Right atrium auricular region (tissue), 2 donors: ENCODE measurements at regions not wholly inside any gene's neighbourhood (a gene's known extent, or its start where the extent isn't known, plus 50 kb on each side); places are given as distances from the start of the nearest gene placed in this dataset.
"Not testable (repeated sequence)": the region's sequence is repeated elsewhere in the genome, so short reads cannot be mapped to it uniquely, and the experiment has no call there.

Experiments
- DNase-seq: peaks from one replicate; pipeline ENCODE4 v3.0.0-alpha.2; 2019; ENCODE audit warnings: low spot score
- H3K27ac ChIP-seq, 2 donors: fragments of 200-600 bp; sonication (generic); 1 replicate in 1 of 2; 2 replicates in 1 of 2; pipeline ENCODE4 v1.5.1; 2016 to 2019
- H3K27me3 ChIP-seq, 2 donors: fragments of 200-600 bp; sonication (generic); one replicate each; pipeline versions ENCODE4 v1.5.1 to v1.6.0; 2017 to 2019
- H3K36me3 ChIP-seq: fragments of 200-600 bp; sonication (generic); one replicate; pipeline ENCODE4 v1.5.1; 2016
- H3K4me1 ChIP-seq, 2 donors: fragments of 200-600 bp; sonication (generic); one replicate each; pipeline versions ENCODE4 v1.5.1 to v1.6.0; 2017 to 2019
- H3K4me3 ChIP-seq, 2 donors: fragments of 200-600 bp; sonication (generic); 1 replicate in 1 of 2; 2 replicates in 1 of 2; pipeline ENCODE4 v1.5.1; 2017 to 2019; ENCODE audit warnings: mild to moderate bottlenecking in 1 of 2, moderate library complexity in 1 of 2
- H3K9me3 ChIP-seq, 2 donors: fragments of 200-600 bp; sonication (generic); one replicate each; pipeline ENCODE4 v1.5.1; 2019
- TF ChIP-seq, protein P1 (sequence below), 2 donors: fragments of 200-600 bp; sonication (generic); IDR thresholded peaks; one replicate each; pipeline ENCODE4 v1.5.1; 2019; ENCODE audit warnings: antibody characterized with exemption in 2 of 2

DNA sequence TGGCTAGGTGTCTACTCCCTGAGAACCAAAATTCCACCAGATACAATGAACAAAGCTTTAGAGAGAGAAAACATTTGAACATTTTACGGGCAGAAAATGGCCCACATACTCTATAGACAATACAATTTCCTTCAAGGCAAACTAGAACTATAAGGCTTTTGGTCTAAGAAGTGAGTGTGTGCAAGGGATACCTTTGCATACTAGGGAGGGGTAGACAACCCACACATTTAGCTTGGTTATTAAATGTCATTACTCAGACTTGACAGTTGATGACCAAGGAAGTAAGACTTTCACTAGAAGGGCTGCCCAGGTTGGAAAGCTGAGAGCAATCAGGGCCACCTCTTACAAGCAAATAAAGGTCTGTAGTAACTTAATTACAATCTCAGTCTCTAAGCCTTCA lies 64.0 kb upstream of the PLEKHM1 start:
- not testable (repeated sequence) for H3K9me3 ChIP-seq, H3K27me3 ChIP-seq, H3K36me3 ChIP-seq, DNase-seq, H3K27ac ChIP-seq, H3K4me3 ChIP-seq, H3K4me1 ChIP-seq

DNA sequence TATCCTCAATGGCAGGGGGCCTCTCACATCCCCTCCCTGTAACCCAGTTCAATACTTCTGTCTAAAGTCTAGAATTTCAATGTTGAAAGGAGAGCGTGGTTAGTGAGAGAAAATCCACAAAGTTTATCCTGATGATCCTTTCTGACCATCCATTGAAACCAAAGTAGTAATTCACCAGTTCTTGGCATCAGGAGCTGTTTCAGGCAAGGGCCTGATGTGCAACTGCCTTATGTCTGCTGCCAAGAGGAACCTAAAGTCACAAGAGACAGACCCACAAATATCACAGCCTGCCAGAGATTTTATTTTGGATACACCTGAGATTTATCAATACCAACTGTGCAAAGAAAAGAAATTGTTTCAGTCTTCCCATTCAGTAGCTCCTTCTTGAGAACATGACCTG lies 68.3 kb upstream of the PLEKHM1 start:
- not testable (repeated sequence) for H3K27me3 ChIP-seq, H3K9me3 ChIP-seq, H3K4me3 ChIP-seq, H3K27ac ChIP-seq, H3K4me1 ChIP-seq, H3K36me3 ChIP-seq, DNase-seq

DNA sequence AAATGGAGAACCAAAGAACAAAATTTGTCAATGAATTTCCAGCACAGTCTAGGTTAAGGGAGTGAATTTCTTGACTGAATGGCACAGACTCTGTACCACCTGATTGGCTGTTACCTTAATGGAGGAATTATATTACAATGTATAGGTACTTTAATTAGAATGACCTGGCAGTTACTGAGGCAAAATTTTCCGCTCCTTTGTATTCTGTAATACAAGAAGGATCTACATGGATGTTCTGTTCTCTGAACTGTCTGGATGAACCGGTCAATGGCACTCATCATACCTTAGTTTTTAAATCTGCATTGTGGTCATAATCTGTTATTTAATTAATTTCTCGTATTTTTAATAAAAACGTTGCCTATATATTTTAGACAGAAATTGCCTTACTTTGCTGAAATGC lies 72.3 kb upstream of the PLEKHM1 start:
- not testable (repeated sequence) for H3K4me3 ChIP-seq, H3K36me3 ChIP-seq, DNase-seq, H3K27me3 ChIP-seq, H3K27ac ChIP-seq, H3K4me1 ChIP-seq, H3K9me3 ChIP-seq

DNA sequence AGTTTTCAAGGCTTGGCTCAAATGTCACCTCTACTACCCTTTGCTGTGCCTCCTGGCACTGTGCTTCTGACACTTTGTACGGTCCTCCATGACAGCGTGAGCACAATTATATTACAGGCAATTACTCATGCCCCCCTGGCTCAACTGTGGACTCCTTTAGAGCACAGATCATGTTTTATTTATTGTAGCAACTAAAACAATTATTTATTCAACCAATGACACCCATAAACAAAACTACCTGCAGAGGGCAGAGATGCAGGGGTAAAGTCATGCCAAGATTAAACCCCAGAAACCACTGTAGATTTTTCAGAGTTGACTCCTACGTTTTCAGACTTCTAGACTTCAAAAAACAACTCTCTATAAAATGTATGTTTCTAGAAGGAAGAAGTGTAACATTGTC lies 72.8 kb upstream of the PLEKHM1 start:
- H3K36me3 ChIP-seq, DNase-seq, H3K9me3 ChIP-seq, H3K4me1 ChIP-seq, H3K4me3 ChIP-seq, H3K27ac ChIP-seq, H3K27me3 ChIP-seq: not testable (repeated sequence)

DNA sequence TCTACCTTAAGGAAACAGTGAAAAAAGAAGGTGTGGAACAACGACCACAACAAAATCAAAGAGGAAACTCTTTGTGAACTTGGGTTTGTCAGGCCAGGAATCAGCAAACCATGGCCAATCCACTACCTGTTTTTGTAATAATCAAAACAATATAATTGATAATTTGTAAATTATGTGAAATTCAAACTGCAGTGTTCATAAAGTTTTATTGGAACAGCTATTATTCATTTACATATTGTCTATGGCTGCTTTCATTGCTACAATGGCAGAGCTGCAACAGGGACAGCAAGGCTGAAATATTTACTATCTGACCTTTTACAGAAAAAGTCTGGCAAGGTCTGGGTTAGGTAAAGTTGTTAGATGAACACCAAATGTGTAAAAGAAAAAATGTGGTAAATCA lies 77.8 kb upstream of the PLEKHM1 start:
- H3K36me3 ChIP-seq, H3K4me1 ChIP-seq, H3K4me3 ChIP-seq, H3K27me3 ChIP-seq, H3K9me3 ChIP-seq, DNase-seq, H3K27ac ChIP-seq: not testable (repeated sequence)

DNA sequence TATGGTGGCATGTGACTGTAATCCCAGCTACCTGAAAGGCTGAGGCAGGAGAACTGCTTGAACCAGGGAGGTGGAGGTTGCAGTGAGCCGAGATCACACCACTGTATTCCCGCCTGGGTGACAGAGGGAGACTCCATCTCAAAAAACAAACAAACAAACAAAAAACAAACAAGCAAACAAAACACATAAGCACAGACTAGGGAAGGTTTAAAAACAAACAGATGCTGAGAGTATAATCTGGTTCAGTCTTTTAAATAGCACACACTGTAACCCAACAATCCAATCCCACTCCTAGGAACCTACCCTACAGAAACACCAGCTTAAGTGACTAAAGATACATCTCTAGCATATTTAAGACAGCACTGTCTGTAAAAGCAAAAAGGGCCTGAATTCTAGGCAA lies 82.8 kb upstream of the PLEKHM1 start:
- H3K27me3 ChIP-seq, H3K36me3 ChIP-seq, H3K4me1 ChIP-seq, H3K27ac ChIP-seq, DNase-seq, H3K9me3 ChIP-seq, H3K4me3 ChIP-seq: not testable (repeated sequence)

DNA sequence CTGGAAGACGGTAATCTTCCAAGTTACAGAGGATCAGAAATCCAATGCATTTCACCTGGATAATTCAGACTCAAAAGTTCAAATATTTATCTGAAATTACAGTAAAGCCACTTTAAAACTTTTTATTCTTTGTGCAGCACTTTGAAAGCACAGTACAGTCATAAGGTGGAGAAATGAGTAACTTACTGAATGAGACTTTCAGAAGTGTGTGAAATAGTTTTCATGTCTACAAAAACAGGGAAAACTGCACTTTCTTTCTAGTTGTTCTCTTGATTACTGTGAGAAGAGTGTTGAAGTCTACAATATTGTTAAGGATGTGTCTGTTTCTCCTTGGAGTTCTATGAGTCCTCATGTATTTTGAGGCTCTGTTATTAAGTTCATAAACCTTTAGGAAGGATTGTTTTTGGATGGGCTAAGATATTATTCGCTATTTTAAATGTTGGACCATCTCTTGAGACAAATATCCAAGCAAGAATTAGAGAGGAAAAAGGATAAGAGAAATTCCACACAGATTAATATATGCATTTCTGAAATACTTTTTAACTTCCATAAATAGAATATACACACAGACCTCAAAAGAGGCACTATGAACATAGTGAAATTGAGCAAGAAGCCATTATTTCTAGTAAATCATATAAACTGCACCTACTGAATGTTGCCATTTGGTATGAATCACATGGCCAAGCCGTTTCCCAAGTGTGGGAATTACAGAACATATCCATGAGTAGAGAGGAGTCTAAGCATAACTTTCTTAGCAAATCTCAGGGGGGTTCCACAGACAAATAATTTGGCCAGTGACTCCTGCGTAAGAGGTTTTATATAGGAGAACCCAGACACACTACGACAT lies 83.6 kb upstream of the PLEKHM1 start:
- no peak for DNase-seq
- Histone ChIP-seq H3K27ac (no peak overlapping the region), H3K9me3 (no peaks in the 10 kb centered on the region), H3K4me1 (no peaks in the 10 kb centered on the region), H3K27me3 (no peaks in the 10 kb centered on the region), H3K4me3 (no peak overlapping the region), H3K36me3 (no peaks in the 10 kb centered on the region)
- TF ChIP-seq, protein P1, sequence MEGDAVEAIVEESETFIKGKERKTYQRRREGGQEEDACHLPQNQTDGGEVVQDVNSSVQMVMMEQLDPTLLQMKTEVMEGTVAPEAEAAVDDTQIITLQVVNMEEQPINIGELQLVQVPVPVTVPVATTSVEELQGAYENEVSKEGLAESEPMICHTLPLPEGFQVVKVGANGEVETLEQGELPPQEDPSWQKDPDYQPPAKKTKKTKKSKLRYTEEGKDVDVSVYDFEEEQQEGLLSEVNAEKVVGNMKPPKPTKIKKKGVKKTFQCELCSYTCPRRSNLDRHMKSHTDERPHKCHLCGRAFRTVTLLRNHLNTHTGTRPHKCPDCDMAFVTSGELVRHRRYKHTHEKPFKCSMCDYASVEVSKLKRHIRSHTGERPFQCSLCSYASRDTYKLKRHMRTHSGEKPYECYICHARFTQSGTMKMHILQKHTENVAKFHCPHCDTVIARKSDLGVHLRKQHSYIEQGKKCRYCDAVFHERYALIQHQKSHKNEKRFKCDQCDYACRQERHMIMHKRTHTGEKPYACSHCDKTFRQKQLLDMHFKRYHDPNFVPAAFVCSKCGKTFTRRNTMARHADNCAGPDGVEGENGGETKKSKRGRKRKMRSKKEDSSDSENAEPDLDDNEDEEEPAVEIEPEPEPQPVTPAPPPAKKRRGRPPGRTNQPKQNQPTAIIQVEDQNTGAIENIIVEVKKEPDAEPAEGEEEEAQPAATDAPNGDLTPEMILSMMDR (IDR thresholded peaks at IDR 0.05) = no peak

DNA sequence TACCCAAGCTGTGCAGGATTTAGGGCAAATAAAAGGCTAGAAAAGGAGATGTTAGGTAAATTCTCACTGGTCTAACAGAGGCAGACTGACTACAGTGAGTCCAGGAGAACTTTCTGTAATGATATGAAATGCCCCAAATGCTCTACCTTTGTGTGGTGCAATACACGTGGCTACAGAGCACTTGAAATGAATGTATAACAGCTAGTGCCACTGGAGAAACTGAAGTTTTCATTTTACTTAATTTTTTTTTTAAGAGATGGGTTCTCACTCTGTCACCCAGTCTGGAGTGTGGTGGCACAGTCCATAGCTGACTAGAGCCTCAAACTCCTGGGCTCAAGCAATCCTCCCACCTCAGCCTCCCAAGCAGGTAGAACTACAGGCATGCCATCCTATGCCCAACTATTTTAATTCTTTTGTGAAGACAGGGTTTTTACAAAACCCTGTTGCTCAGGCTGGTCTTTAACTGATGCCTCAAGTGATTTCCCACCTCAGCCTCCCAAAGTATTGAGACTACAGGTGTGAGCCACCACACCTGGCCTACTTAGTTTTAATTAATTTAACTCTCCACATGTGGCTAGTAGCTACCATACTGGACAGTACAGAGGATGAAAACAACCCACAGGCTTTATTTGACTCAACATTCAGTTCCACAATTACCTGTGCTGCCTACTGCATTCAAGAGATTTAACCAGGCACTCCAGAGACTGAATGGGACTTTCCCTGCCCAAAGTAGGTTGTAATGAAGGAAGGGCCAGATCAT lies 84.8 kb upstream of the PLEKHM1 start:
- Histone ChIP-seq H3K36me3 (no peaks in the 10 kb centered on the region), H3K9me3 (no peaks in the 10 kb centered on the region), H3K4me1 (no peaks in the 10 kb centered on the region), H3K27ac (no peak overlapping the region), H3K4me3 (no peak overlapping the region), H3K27me3 (no peaks in the 10 kb centered on the region)
- TF ChIP-seq, protein P1 (IDR thresholded peaks at IDR 0.05) = no peak
- no peak for DNase-seq

DNA sequence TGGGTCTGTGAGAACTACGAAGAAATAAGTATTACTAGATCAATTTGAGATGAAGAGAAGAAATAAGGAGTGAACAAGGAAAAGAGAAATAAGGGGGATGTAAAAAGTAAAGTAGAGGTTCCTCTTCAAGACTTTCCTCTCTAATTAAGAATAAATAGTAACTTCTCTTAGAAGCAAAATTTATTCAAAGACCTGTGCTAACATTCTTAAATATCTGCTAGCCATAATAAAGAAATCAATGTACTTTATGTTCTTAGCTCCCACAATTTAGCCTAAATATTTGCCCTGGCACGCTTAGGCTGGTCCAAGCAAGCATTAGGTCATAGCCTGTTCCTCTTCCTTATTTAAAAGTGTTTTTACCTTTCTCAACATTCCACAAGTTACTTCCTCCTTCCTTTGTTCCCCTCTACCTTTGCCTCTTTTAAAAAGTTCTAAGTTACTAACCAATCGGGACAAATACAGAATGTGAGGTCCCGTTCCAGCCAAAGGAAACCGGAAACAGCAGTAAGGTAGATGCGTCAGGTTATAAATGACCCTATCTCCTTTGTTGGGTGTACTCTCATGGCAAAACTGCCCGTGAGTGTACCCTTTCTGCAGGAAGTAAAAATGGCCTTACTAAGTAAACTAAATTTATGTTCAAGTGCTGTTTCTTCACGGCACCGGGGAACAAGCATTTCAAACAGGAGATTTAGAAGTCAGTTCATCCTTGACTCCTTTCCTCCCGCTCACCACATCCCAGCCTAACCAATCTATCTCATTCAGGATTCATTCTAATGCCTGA lies 86.2 kb upstream of the PLEKHM1 start:
- not testable (repeated sequence) for H3K9me3 ChIP-seq, H3K4me1 ChIP-seq, H3K4me3 ChIP-seq, H3K36me3 ChIP-seq, H3K27ac ChIP-seq, H3K27me3 ChIP-seq, DNase-seq
